Adipocyte (in vitro differentiated cells): ENCODE measurements at regions not wholly inside any gene's neighbourhood (a gene's known extent, or its start where the extent isn't known, plus 50 kb on each side); places are given as distances from the start of the nearest gene placed in this dataset.
"Not testable (repeated sequence)": the region's sequence is repeated elsewhere in the genome, so short reads cannot be mapped to it uniquely, and the experiment has no call there.

Source experiments
- DNase-seq: peaks from one replicate; pipeline ENCODE4 v3.0.0-alpha.2; 2015; ENCODE audit warnings: low read depth
- H3K27me3 ChIP-seq: replicated peaks from 2 replicates; pipeline ENCODE4 v1.7.0; 2013; ENCODE audit warnings: mild to moderate bottlenecking, low read length, moderate library complexity; ENCODE audit not compliant: control insufficient read depth, insufficient read depth
- H3K36me3 ChIP-seq: 2 replicates; pipeline ENCODE4 v1.7.0; 2013; ENCODE audit warnings: low read length, mild to moderate bottlenecking, moderate library complexity; ENCODE audit not compliant: control insufficient read depth, insufficient read depth, severe bottlenecking
- H3K4me1 ChIP-seq: 2 replicates; pipeline ENCODE4 v1.7.0; 2013; ENCODE audit warnings: mild to moderate bottlenecking, low read length, moderate library complexity; ENCODE audit not compliant: control insufficient read depth, insufficient read depth
- H3K4me3 ChIP-seq: 2 replicates; pipeline ENCODE4 v1.7.0; 2013; ENCODE audit warnings: mild to moderate bottlenecking, low read length, moderate library complexity
- H3K9ac ChIP-seq: 2 replicates; pipeline ENCODE4 v1.7.0; 2013; ENCODE audit warnings: mild to moderate bottlenecking, low read length, moderate library complexity
- H3K9me3 ChIP-seq: 2 replicates; pipeline ENCODE4 v1.7.0; 2013; ENCODE audit warnings: mild to moderate bottlenecking, low read length, moderate library complexity; ENCODE audit not compliant: control insufficient read depth

DNA sequence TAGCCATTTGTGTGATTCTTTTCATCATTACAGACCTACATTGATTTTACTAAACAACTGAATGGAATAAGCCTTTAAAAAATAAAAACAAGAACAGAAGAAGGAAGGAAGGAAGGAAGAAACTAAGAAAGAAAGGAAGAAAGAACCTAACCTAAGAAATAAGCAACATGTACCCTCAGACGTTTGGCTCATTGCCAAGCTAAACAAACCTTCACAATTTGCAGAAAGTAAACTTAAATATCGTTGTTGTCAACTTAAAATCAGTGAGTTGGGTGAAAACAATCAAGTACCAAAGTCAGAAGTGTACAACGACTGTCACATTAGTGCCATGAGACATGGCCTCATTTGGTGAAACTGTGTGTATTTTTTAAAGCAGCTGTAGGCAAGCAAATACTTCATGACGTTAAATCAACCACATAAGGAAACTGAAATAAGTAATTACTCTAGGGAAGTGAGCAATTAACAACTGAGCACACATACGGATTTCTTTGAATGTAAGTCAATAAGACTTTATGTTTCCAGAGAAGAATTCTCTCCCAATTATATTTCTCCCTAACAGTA is 313.1 kb upstream of the TMPRSS15 start:
- H3K9ac ChIP-seq: no peak overlapping the region
- H3K27me3 ChIP-seq: no peaks in the 10 kb centered on the region
- no peaks in the 10 kb centered on the region for H3K4me1 ChIP-seq
- no peaks in the 10 kb centered on the region for H3K36me3 ChIP-seq
- DNase-seq: no peak
- H3K4me3 ChIP-seq: no peak overlapping the region
- H3K9me3 ChIP-seq: peaks cover 3% of the 10 kb centered on the region

DNA sequence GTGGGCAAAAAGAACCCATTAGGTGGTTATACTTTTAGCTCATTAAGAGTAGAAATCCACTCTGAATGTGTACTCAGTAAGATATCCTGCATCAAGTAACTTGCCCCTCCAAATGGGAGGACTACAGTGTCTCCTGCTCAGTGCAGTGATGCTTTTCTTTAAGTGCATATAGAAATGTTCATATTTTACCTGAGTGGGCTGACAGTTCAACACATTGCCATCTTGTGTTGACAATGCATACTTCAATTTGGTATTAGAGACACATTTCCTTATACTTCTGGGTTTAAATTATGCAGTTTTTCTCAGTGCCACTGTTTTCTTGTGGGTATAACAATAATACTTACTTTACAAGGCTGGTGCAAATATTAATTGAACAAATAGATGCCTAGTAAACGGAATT is 318.6 kb upstream of the TMPRSS15 start:
- no peak overlapping the region for H3K9ac ChIP-seq
- H3K4me1 ChIP-seq: no peaks in the 10 kb centered on the region
- H3K9me3 ChIP-seq: no peaks in the 10 kb centered on the region
- H3K4me3 ChIP-seq: no peak overlapping the region
- no peaks in the 10 kb centered on the region for H3K36me3 ChIP-seq
- DNase-seq: no peak
- H3K27me3 ChIP-seq: no peaks in the 10 kb centered on the region

DNA sequence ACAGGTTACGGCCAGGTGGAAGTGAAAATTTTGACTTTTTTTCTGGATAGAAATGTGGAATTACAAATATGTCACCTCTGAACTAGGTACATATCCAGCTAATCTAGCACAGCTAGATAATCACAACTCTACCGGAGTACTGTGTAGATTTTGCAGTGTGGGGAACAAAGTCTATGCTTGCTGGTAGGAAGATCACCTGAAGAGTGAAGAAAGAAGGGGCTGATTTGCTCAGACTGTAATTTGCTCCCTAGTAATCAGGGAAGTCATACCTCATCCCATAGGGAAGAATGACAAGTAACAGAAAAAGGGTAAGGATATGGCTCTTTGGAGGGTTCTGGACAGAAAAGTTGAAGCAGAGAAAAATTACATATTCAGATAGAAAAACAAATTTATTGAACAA is 319.6 kb upstream of the TMPRSS15 start:
- H3K27me3 ChIP-seq: no peaks in the 10 kb centered on the region
- no peak for DNase-seq

DNA sequence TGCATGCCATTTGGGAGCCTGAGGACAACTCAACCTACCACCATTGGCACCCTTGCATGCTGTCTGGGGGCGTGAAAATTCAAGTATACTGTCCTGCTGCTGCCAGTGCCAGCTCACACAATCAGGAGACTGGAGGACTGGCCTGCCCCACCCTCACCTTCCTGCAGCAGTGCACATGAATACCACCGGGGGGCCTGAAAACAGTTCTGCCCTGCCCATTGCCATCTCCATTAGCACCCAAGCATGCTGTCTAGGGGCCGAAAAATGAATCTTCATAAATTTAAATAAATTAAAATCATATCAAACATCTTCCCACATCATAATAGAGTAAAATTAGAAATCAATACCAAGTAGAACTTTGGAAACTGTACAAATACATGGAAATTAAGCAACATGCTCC is 322.1 kb upstream of the TMPRSS15 start:
- Histone ChIP-seq H3K9me3 (no peaks in the 10 kb centered on the region), H3K9ac (no peak overlapping the region), H3K27me3 (no peaks in the 10 kb centered on the region), H3K4me1 (no peaks in the 10 kb centered on the region), H3K36me3 (no peaks in the 10 kb centered on the region), H3K4me3 (no peak overlapping the region)
- DNase-seq: no peak

More for the DNA sequence above, 319.6 kb upstream of the TMPRSS15 start:
- Histone ChIP-seq H3K4me1 (no peaks in the 10 kb centered on the region), H3K4me3 (no peak overlapping the region), H3K9ac (no peak overlapping the region), H3K36me3 (no peaks in the 10 kb centered on the region), H3K9me3 (no peaks in the 10 kb centered on the region)

DNA sequence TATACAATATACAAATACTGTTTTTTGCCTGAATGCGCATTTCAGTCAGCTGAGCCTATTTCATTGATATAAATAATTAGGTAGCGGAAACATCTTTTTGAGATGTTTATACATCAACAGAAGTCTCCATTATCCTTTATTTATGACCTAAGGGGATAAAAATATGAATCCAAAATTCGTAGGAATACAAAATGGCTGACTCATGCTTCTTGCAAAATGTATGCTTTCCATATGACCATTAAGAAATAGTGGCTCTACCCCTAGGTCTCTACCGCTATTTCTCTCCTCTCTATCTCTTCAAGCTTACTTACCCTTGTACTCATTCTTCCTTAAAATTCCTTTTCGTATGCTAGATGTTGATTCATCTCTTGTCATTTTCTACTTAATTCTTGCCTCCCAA is 338.4 kb upstream of the TMPRSS15 start:
- Histone ChIP-seq H3K9ac (no peak overlapping the region), H3K9me3 (no peaks in the 10 kb centered on the region), H3K4me1 (no peaks in the 10 kb centered on the region), H3K27me3 (no peaks in the 10 kb centered on the region), H3K36me3 (no peaks in the 10 kb centered on the region), H3K4me3 (no peak overlapping the region)
- DNase-seq: no peak

DNA sequence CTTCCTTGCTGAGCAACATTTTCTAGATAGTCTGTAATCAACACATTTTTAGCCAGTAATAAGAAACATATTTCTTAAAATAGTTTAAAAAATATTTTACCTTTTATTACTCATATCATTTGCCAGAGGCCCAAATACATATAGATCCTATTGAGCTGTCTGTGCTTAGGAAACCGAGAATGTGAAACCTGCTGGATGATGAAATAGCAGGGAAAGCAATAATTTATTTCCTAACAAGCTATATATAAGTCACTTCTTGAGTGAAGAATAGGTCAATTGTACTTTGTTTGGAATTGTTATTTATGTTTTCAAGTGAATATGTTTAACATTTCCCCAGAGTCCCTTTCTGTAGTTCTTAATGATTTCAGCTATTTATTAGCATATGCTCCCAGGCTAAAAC is 339.9 kb upstream of the TMPRSS15 start:
- DNase-seq: no peak
- H3K4me1 ChIP-seq: no peaks in the 10 kb centered on the region
- no peak overlapping the region for H3K9ac ChIP-seq
- no peak overlapping the region for H3K4me3 ChIP-seq
- H3K9me3 ChIP-seq: no peaks in the 10 kb centered on the region
- no peaks in the 10 kb centered on the region for H3K27me3 ChIP-seq
- H3K36me3 ChIP-seq: no peaks in the 10 kb centered on the region

DNA sequence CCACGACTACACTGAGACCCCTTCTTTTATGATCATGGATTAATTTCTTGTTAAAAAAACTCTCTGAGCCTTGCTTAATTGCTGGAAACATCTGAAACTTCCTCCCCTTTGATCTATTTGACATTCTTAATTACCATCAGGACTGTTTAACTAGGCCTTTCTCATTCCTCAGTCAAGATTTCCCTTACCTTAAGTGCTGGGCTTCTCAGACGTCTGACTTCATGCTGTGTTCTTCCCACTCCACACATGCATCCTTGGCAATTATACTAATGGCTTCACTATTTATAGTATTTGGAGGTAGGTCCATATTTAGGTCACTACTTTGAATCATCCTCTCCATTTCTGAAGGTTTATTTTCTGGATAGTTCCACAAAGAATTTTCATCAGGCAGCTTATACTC is 341.3 kb upstream of the TMPRSS15 start:
- no peaks in the 10 kb centered on the region for H3K36me3 ChIP-seq
- H3K4me1 ChIP-seq: no peaks in the 10 kb centered on the region
- no peaks in the 10 kb centered on the region for H3K9me3 ChIP-seq
- no peak overlapping the region for H3K4me3 ChIP-seq
- no peak overlapping the region for H3K9ac ChIP-seq
- no peaks in the 10 kb centered on the region for H3K27me3 ChIP-seq
- no peak for DNase-seq

DNA sequence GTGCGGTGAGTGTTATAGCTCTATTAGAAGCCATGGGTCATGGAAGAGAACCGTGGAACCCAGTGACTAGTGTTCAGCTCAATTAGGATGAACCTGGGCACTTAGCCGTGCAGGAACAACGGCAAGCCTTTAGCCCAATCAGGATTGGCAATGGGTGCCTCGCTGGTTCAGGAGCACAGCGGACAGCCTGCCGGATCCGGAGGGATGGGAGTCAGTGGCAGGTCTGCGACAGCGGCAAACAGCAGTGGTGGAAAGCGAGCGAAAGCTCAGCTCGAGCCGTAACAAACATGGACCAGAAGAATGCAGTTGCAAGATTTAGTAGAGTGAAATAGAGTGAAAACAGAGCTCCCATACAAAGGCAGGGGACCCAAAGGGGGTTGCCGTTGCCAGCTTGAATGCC is 349.3 kb upstream of the TMPRSS15 start:
- not testable (repeated sequence) for H3K27me3 ChIP-seq, H3K9ac ChIP-seq, H3K4me3 ChIP-seq, DNase-seq, H3K9me3 ChIP-seq, H3K4me1 ChIP-seq, H3K36me3 ChIP-seq

DNA sequence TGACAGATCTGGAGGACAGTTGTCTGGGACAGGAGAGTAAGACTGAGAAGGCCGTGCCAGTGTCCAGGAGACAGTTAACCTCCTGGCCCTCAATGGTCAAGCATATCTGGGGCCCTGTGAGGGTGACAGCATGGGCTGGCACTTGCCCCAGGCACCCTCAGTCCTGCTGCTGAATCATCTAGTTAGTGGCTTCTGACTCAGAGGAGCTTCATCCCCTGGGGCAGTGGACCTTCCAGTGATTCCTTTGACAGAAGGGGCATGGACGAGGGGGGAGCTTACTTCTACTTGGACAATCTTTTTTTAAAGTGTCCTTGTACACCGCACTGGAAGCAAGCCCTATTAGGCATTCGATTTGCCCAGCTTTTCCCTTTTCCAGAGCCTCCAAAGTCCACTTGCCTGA is 352.7 kb upstream of the TMPRSS15 start:
- not testable (repeated sequence) for H3K4me3 ChIP-seq, H3K27me3 ChIP-seq, H3K36me3 ChIP-seq, DNase-seq, H3K9me3 ChIP-seq, H3K4me1 ChIP-seq, H3K9ac ChIP-seq

DNA sequence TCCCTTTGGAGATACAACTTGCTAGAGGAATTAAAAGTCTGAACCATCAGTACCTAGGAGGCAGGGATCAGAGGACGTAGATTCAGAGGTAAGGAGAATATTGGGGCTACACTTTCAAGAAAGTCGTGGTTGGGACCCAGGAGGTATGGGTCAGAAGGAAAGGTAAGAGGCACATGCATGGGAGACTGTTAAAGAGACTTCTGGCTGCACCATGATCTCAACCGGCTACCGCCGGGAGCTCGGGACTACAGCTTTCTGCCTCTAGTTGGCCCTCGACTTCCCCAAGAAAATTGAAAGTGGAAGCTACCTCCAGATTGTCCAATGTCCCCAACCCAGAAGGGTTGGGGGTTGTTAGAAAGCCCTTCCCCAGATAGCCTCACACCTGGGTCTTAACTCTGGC is 355.7 kb upstream of the TMPRSS15 start:
- no peaks in the 10 kb centered on the region for H3K36me3 ChIP-seq
- H3K27me3 ChIP-seq: no peaks in the 10 kb centered on the region
- no peaks in the 10 kb centered on the region for H3K9me3 ChIP-seq
- H3K4me1 ChIP-seq: no peaks in the 10 kb centered on the region
- no peak for DNase-seq
- H3K9ac ChIP-seq: no peak overlapping the region
- H3K4me3 ChIP-seq: no peak overlapping the region

DNA sequence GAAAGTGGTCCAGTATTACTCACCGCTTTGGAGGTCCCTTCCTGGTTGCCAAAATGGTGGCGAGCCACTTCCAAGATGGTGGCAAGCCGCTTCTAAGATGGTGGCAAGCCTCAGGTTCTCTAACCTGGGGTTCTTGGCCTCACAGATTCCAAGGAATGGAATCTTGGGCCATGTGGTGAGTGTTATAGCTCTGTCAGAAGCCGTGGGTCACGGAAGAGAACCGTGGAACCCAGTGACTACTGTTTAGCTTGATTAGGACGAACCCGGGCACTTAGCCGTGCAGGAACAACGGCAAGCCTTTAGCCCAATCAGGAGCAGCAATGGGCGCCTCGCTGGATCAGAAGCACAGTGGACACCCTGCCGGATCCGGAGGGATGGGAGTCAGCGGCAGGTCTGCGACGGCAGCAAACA is 356.2 kb upstream of the TMPRSS15 start:
- no peak for DNase-seq
- no peaks in the 10 kb centered on the region for H3K27me3 ChIP-seq
- H3K9me3 ChIP-seq: no peaks in the 10 kb centered on the region
- no peaks in the 10 kb centered on the region for H3K4me1 ChIP-seq
- H3K9ac ChIP-seq: no peak overlapping the region
- no peaks in the 10 kb centered on the region for H3K36me3 ChIP-seq
- H3K4me3 ChIP-seq: no peak overlapping the region

DNA sequence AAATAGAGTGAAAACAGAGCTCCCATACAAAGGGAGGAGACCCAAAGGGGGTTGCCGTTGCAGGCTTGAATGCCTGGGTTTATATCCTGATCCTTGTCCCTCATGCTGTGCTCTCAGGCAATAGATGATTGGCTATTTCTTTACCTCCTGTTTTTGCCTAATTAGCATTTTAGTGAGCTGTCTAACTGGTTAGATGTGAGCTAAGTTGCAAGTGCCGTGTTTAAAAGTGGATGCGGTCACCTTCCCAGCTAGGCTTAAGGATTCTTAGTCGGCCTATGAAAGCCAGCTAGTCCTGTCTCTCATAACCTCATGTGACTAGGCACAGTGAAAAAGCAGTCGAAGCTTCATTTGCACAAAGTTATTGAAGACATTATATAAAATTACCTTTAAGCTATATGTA is 356.7 kb upstream of the TMPRSS15 start:
- no peaks in the 10 kb centered on the region for H3K9me3 ChIP-seq

More for the DNA sequence above, 356.7 kb upstream of the TMPRSS15 start:
- Histone ChIP-seq H3K4me1 (no peaks in the 10 kb centered on the region), H3K4me3 (no peak overlapping the region), H3K36me3 (no peaks in the 10 kb centered on the region), H3K27me3 (no peaks in the 10 kb centered on the region), H3K9ac (no peak overlapping the region)
- DNase-seq: no peak
